ENCODE measurements at regions not wholly inside any gene's neighbourhood (a gene's known extent, or its start where the extent isn't known, plus 50 kb on each side); places are given as distances from the start of the nearest gene placed in this dataset.
"Not testable (repeated sequence)": the region's sequence is repeated elsewhere in the genome, so short reads cannot be mapped to it uniquely, and the experiment has no call there.

GRCh38 chr1:60888126-60888525 lies 194.2 kb upstream of the NFIA start:
- DNase-seq = no peak
- H3K27me3 ChIP-seq (ENCODE audit: control insufficient read depth, insufficient read depth, low read length) = no peaks in the 10 kb centered on the region
- no peaks in the 10 kb centered on the region for H3K36me3 ChIP-seq (replicated peaks; ENCODE audit: control insufficient read depth, insufficient read depth, low read length)
- no peak overlapping the region for H3K4me3 ChIP-seq (ENCODE audit: insufficient read depth, low read depth, low read length)

- Histone ChIP-seq H3K4me3 (ENCODE audit: insufficient read depth, low read depth, low read length) (no peak overlapping the region), H3K36me3 (replicated peaks; ENCODE audit: control insufficient read depth, insufficient read depth, low read length) (no peaks in the 10 kb centered on the region), H3K27me3 (ENCODE audit: control insufficient read depth, insufficient read depth, low read length) (no peaks in the 10 kb centered on the region)
- DNase-seq = peak; percentile 37
Observed at GRCh38 chr1:60886793-60887331, 195.5 kb upstream of the NFIA start.

GRCh38 chr1:60886090-60886489 lies 196.3 kb upstream of the NFIA start:
- H3K4me3 ChIP-seq (ENCODE audit: insufficient read depth, low read depth, low read length) = no peak overlapping the region
- DNase-seq = no peak
- no peaks in the 10 kb centered on the region for H3K36me3 ChIP-seq (replicated peaks; ENCODE audit: control insufficient read depth, insufficient read depth, low read length)
- no peaks in the 10 kb centered on the region for H3K27me3 ChIP-seq (ENCODE audit: control insufficient read depth, insufficient read depth, low read length)

GRCh38 chr1:60880202-60880601 lies 202.2 kb upstream of the NFIA start:
- Histone ChIP-seq H3K36me3 (replicated peaks; ENCODE audit: control insufficient read depth, insufficient read depth, low read length) (no peaks in the 10 kb centered on the region), H3K4me3 (ENCODE audit: insufficient read depth, low read depth, low read length) (no peak overlapping the region), H3K27me3 (ENCODE audit: control insufficient read depth, insufficient read depth, low read length) (no peaks in the 10 kb centered on the region)
- DNase-seq = no peak

- Histone ChIP-seq H3K36me3 (replicated peaks; ENCODE audit: control insufficient read depth, insufficient read depth, low read length) (no peaks in the 10 kb centered on the region), H3K4me3 (ENCODE audit: insufficient read depth, low read depth, low read length) (no peak overlapping the region), H3K27me3 (ENCODE audit: control insufficient read depth, insufficient read depth, low read length) (no peaks in the 10 kb centered on the region)
- DNase-seq = no peak
Observed at GRCh38 chr1:60878323-60878722, 204.0 kb upstream of the NFIA start.

GRCh38 chr1:60877376-60877775 lies 205.0 kb upstream of the NFIA start:
- DNase-seq = no peak
- Histone ChIP-seq H3K4me3 (ENCODE audit: insufficient read depth, low read depth, low read length) (no peak overlapping the region), H3K27me3 (ENCODE audit: control insufficient read depth, insufficient read depth, low read length) (no peaks in the 10 kb centered on the region), H3K36me3 (replicated peaks; ENCODE audit: control insufficient read depth, insufficient read depth, low read length) (no peaks in the 10 kb centered on the region)

- DNase-seq = no peak
- no peaks in the 10 kb centered on the region for H3K36me3 ChIP-seq (replicated peaks; ENCODE audit: control insufficient read depth, insufficient read depth, low read length)
- no peak overlapping the region for H3K4me3 ChIP-seq (ENCODE audit: insufficient read depth, low read depth, low read length)
- no peaks in the 10 kb centered on the region for H3K27me3 ChIP-seq (ENCODE audit: control insufficient read depth, insufficient read depth, low read length)
Observed at GRCh38 chr1:60876952-60877351, 205.4 kb upstream of the NFIA start.

GRCh38 chr1:60875138-60875537 lies 207.2 kb upstream of the NFIA start:
- H3K36me3 ChIP-seq (replicated peaks; ENCODE audit: control insufficient read depth, insufficient read depth, low read length) = no peaks in the 10 kb centered on the region
- H3K27me3 ChIP-seq (ENCODE audit: control insufficient read depth, insufficient read depth, low read length) = no peaks in the 10 kb centered on the region
- no peak overlapping the region for H3K4me3 ChIP-seq (ENCODE audit: insufficient read depth, low read depth, low read length)
- no peak for DNase-seq

- no peak for DNase-seq
- no peak overlapping the region for H3K4me3 ChIP-seq (ENCODE audit: insufficient read depth, low read depth, low read length)
- no peaks in the 10 kb centered on the region for H3K27me3 ChIP-seq (ENCODE audit: control insufficient read depth, insufficient read depth, low read length)
- H3K36me3 ChIP-seq (replicated peaks; ENCODE audit: control insufficient read depth, insufficient read depth, low read length) = no peaks in the 10 kb centered on the region
Observed at GRCh38 chr1:60874718-60875117, 207.6 kb upstream of the NFIA start.

GRCh38 chr1:60873396-60873795 lies 209.0 kb upstream of the NFIA start:
- H3K36me3 ChIP-seq (replicated peaks; ENCODE audit: control insufficient read depth, insufficient read depth, low read length); H3K27me3 ChIP-seq (ENCODE audit: control insufficient read depth, insufficient read depth, low read length); H3K4me3 ChIP-seq (ENCODE audit: insufficient read depth, low read depth, low read length); DNase-seq: not testable (repeated sequence)

GRCh38 chr1:60872426-60873054 lies 209.8 kb upstream of the NFIA start:
- Histone ChIP-seq H3K27me3 (ENCODE audit: control insufficient read depth, insufficient read depth, low read length) (no peaks in the 10 kb centered on the region), H3K36me3 (replicated peaks; ENCODE audit: control insufficient read depth, insufficient read depth, low read length) (no peaks in the 10 kb centered on the region), H3K4me3 (ENCODE audit: insufficient read depth, low read depth, low read length) (no peak overlapping the region)
- DNase-seq = no peak

GRCh38 chr1:60870269-60870865 lies 212.0 kb upstream of the NFIA start:
- Histone ChIP-seq H3K36me3 (replicated peaks; ENCODE audit: control insufficient read depth, insufficient read depth, low read length) (no peaks in the 10 kb centered on the region), H3K27me3 (ENCODE audit: control insufficient read depth, insufficient read depth, low read length) (no peaks in the 10 kb centered on the region), H3K4me3 (ENCODE audit: insufficient read depth, low read depth, low read length) (no peak overlapping the region)
- DNase-seq = no peak

GRCh38 chr1:60868901-60869663 lies 213.3 kb upstream of the NFIA start:
- no peak overlapping the region for H3K4me3 ChIP-seq (ENCODE audit: insufficient read depth, low read depth, low read length)
- DNase-seq = no peak
- no peaks in the 10 kb centered on the region for H3K27me3 ChIP-seq (ENCODE audit: control insufficient read depth, insufficient read depth, low read length)
- H3K36me3 ChIP-seq (replicated peaks; ENCODE audit: control insufficient read depth, insufficient read depth, low read length) = no peaks in the 10 kb centered on the region

GRCh38 chr1:60867782-60868181 lies 214.6 kb upstream of the NFIA start:
- no peak for DNase-seq
- no peaks in the 10 kb centered on the region for H3K27me3 ChIP-seq (ENCODE audit: control insufficient read depth, insufficient read depth, low read length)
- H3K4me3 ChIP-seq (ENCODE audit: insufficient read depth, low read depth, low read length) = no peak overlapping the region
- no peaks in the 10 kb centered on the region for H3K36me3 ChIP-seq (replicated peaks; ENCODE audit: control insufficient read depth, insufficient read depth, low read length)

GRCh38 chr1:60866917-60867531 lies 215.3 kb upstream of the NFIA start:
- Histone ChIP-seq H3K27me3 (ENCODE audit: control insufficient read depth, insufficient read depth, low read length) (no peaks in the 10 kb centered on the region), H3K4me3 (ENCODE audit: insufficient read depth, low read depth, low read length) (no peak overlapping the region), H3K36me3 (replicated peaks; ENCODE audit: control insufficient read depth, insufficient read depth, low read length) (no peaks in the 10 kb centered on the region)
- DNase-seq = no peak

Measured in H7 (cell line).